H1 (cell line): ENCODE measurements at regions not wholly inside any gene's neighbourhood (a gene's known extent, or its start where the extent isn't known, plus 50 kb on each side); places are given as distances from the start of the nearest gene placed in this dataset.

Experiments
- BRCA1 ChIP-seq: IDR thresholded peaks from 2 replicates; pipeline ENCODE4 v1.6.1; 2012; ENCODE audit warnings: low read depth, low read length, improper control_type of control experiment
- CTCF ChIP-seq, 3 experiments: IDR thresholded peaks; 1 replicate in 2 of 3; 2 replicates in 1 of 3; pipeline versions ENCODE4 v1.5.1 to v1.6.1; 2011; ENCODE audit warnings: low read length in 3 of 3, mild to moderate bottlenecking in 3 of 3, inconsistent platforms in 2 of 3, low read depth in 1 of 3, moderate library complexity in 1 of 3; ENCODE audit not compliant: insufficient read depth in 1 of 3; ENCODE audit errors: control extremely low read depth in 1 of 3
- FOSL1 ChIP-seq: IDR thresholded peaks from 2 replicates; pipeline ENCODE4 v1.6.1; 2011; ENCODE audit warnings: mild to moderate bottlenecking, low read depth, low read length, moderate library complexity; ENCODE audit not compliant: insufficient read depth

GRCh38 chr21:16059981-16060380, 330.2 kb downstream of the USP25 start:
- TF ChIP-seq CTCF (IDR thresholded peaks at IDR 0.05; ENCODE audit: control extremely low read depth in 1 of 3, insufficient read depth in 1 of 3, low read depth in 1 of 3, low read length in 3 of 3) (no peak), BRCA1 (no peak), FOSL1 (no peak)
